Mesodermal cell (in vitro differentiated cells): ENCODE measurements at regions not wholly inside any gene's neighbourhood (a gene's known extent, or its start where the extent isn't known, plus 50 kb on each side); places are given as distances from the start of the nearest gene placed in this dataset.

Source experiments
- H3K27ac ChIP-seq: 2 replicates; pipeline ENCODE4 v1.7.0; 2013; ENCODE audit warnings: mild to moderate bottlenecking, low read depth, low read length, moderate library complexity; ENCODE audit not compliant: severe bottlenecking
- H3K36me3 ChIP-seq: 2 replicates; pipeline ENCODE4 v1.7.1; 2013; ENCODE audit warnings: mild to moderate bottlenecking, low read length, moderate library complexity; ENCODE audit not compliant: control insufficient read depth, insufficient read depth
- H3K4me1 ChIP-seq: one replicate; pipeline ENCODE4 v1.7.1; 2013; ENCODE audit warnings: mild to moderate bottlenecking, low read length; ENCODE audit not compliant: insufficient read depth, control insufficient read depth, poor library complexity, severe bottlenecking
- H3K4me3 ChIP-seq: 2 replicates; pipeline ENCODE4 v1.7.0; 2013; ENCODE audit warnings: low read length, control low read depth, mild to moderate bottlenecking; ENCODE audit not compliant: insufficient read depth, poor library complexity, severe bottlenecking; ENCODE audit errors: extremely low read depth
- H3K9me3 ChIP-seq: 2 replicates; pipeline ENCODE4 v1.7.1; 2013; ENCODE audit warnings: mild to moderate bottlenecking, low read length, moderate library complexity; ENCODE audit not compliant: control insufficient read depth
- WGBS, 2 experiments: methylation state at CpG; one replicate each; pipeline ENCODE4 v1.1.5; 2013; ENCODE audit warnings: missing lambda C conversion rate in 2 of 2; ENCODE audit not compliant: insufficient coverage in 2 of 2; 5-methylcytosine and 5-hydroxymethylcytosine counted together

DNA sequence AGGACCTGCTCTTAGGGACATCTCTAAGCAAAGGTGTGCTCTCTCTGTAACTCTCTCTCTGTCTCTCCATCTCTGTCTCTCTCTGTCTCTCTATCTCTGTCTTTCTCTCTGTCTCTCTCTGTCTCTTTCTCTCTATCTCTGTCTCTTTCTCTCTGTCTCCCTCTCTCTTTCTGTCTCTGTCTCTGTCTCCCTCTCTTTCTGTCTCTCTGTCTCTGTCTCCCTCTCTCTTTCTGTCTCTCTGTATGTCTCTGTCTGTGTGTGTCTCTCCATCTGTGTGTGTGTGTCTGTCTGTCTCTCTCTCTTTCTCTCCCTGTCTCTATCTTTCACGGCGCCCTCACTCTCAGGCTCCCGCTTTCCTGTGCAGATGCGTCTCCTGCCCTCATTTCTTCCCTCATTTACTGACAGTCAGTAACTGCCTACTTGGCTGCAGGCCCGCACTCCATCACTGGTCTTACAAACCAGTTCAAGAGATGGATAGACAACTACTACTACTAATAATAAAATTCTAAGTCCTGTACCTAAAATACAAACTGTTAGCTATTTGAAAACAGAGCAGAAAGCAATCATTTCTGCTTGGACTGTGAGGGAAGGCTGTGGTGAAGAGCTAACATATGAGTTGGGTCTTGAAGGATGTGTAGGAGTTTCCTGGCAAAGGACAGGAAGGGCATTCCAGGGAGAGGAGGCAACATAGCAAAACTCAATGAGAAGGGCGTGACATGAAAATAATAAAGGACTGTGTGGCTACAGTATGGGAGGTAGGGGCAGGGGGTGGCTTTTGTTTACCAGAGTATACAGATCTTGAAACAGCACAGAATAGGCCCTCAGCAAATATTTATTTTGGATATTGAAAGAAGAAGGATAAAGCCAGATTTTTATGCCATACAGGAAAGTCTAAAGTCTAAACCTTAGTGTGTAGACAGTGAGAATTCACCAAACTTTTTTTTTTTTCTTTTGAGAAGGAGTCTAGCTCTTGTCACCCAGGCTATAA lies 67.8 kb upstream of the TAB2 start:
- Histone ChIP-seq H3K9me3 (no peaks in the 10 kb centered on the region), H3K4me1 (peaks cover 4% of the 10 kb centered on the region), H3K4me3 (no peak overlapping the region), H3K36me3 (no peaks in the 10 kb centered on the region), H3K27ac (no peak overlapping the region)
- WGBS, 2 experiments: 94 to 95% methylated on average over 4 to 6 of the region's 6 CpGs

DNA sequence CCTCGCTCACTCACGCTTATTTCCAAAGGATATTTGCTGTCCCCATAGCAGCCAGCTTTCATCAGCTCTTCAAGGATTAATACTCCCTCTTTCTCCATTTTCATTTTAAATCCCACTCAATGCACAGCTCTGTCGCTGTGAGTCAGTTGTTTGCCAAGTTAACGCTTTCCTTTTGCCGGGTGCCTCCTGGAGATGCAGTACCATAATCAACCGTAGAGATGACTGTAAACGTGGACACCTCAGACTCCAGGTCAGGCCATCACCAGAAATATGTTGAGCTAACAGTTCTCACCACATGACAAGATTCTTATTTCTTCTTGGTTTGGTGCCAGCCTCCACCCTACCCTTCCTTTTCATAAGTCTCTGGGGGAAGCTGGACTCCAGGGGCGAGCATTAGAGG lies 66.6 kb upstream of the TAB2 start:
- Histone ChIP-seq H3K36me3 (no peaks in the 10 kb centered on the region), H3K27ac (no peak overlapping the region), H3K4me3 (no peak overlapping the region), H3K9me3 (no peaks in the 10 kb centered on the region), H3K4me1 (peaks cover 4% of the 10 kb centered on the region)
- WGBS, 2 experiments: 92 to 94% methylated on average over 6 of the region's 8 CpGs

DNA sequence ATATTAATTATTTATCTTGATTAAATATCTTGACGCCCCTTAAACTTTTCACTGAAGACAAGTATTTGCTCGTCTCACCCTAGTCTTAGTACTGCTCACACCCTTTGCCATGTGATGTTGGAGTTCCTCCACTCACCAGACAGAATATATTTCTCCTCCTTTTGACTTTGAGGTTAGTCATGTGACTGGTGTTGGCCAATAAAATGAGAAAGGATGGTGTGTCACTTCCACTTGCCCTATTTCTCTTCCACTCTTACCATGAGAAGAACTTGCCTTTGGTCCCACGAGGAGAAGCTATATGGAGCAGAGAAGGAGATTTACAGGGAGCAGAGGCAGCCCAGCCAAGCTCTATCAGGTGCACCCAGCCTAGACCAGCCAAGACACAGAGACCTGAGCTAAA lies 64.9 kb upstream of the TAB2 start:
- Histone ChIP-seq H3K36me3 (no peaks in the 10 kb centered on the region), H3K9me3 (no peaks in the 10 kb centered on the region), H3K4me3 (no peak overlapping the region), H3K27ac (no peak overlapping the region), H3K4me1 (peaks cover 4% of the 10 kb centered on the region)
- 100% methylated on average over 1 of the region's 3 CpGs; no CpG with 5 or more reads in 1 of the 2 experiments for WGBS, 2 experiments

DNA sequence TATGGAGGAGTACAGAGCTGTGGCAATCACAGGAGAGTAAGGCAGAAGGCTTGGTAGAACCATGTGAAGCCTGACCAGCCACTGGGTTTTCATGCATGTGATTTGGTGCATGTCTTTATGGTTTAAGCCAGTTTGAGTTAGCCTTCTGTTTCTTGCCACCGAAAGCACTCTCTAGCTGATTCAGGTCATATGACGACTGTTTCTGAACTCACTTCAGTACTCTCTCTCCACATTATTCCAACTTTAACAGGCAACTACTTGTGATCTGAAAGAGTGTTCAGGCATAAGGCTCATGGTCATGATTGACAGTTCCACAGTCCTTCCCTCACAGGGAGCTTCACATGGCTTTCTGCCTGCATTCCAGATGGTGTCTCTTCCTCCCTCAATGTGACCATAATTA lies 63.3 kb upstream of the TAB2 start:
- Histone ChIP-seq H3K36me3 (no peaks in the 10 kb centered on the region), H3K9me3 (no peaks in the 10 kb centered on the region), H3K4me3 (no peak overlapping the region), H3K27ac (no peak overlapping the region), H3K4me1 (peaks cover under 1% of the 10 kb centered on the region)
- WGBS, 2 experiments: no CpG with 5 or more reads among the region's 2 CpGs

DNA sequence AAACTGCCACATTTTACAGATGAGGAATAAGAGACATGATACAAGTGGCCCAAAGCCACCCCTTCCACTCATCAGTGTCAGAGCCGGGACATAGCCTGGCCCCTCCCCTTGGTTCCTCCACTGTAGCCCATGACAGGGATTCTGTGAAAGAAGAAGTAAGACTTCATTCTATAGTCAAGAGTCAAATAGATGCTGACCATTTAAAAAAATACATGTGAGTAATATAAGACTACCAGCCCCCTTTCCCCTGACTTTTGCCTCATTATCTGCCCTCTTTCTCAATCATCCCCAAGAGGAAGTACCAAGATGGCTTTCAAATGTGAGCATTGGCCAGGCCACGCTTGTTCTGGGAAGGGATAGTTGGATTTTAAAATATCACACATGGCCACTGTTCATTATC lies 57.8 kb upstream of the TAB2 start:
- H3K27ac ChIP-seq: no peak overlapping the region
- H3K9me3 ChIP-seq: no peaks in the 10 kb centered on the region
- H3K36me3 ChIP-seq: no peaks in the 10 kb centered on the region
- H3K4me3 ChIP-seq: no peak overlapping the region
- WGBS, 2 experiments: no CpG with 5 or more reads among the region's 2 CpGs
- H3K4me1 ChIP-seq: no peaks in the 10 kb centered on the region

DNA sequence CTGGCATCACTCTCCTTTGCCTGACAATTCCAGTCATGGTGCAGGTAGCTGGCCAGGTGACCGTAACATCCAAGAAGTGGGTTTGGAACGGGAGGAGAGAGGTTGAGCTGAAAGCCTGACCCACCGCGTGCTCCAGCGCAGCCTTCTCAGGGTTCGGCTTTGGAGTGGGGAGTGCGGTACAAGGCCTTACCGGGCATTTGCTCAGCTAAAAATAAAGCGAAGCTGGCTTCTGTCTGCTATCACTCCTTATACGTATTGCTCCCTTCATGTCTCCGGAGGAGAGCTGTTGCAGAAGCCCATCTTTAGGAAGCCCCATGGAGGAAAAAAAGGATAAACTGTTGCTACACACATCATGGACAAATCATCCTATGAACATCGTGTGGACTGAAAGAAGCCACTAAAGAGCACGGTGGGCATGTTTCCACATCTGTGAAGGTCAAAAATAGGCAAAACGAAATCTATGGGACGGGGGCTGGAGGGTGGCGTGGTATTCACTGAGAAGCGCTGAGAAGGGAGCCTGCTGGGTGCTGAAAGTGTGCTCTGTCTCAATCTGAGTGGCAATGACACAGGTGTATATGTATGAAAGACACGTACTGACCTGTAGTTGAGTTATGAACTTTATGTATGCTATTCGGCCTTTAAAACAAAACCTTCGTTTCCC lies 57.2 kb upstream of the TAB2 start:
- H3K9me3 ChIP-seq: no peaks in the 10 kb centered on the region
- H3K4me1 ChIP-seq: no peaks in the 10 kb centered on the region
- WGBS, 2 experiments: 91 to 96% methylated on average over 8 to 17 of the region's 20 CpGs
- H3K4me3 ChIP-seq: no peak overlapping the region
- no peaks in the 10 kb centered on the region for H3K36me3 ChIP-seq
- no peak overlapping the region for H3K27ac ChIP-seq

DNA sequence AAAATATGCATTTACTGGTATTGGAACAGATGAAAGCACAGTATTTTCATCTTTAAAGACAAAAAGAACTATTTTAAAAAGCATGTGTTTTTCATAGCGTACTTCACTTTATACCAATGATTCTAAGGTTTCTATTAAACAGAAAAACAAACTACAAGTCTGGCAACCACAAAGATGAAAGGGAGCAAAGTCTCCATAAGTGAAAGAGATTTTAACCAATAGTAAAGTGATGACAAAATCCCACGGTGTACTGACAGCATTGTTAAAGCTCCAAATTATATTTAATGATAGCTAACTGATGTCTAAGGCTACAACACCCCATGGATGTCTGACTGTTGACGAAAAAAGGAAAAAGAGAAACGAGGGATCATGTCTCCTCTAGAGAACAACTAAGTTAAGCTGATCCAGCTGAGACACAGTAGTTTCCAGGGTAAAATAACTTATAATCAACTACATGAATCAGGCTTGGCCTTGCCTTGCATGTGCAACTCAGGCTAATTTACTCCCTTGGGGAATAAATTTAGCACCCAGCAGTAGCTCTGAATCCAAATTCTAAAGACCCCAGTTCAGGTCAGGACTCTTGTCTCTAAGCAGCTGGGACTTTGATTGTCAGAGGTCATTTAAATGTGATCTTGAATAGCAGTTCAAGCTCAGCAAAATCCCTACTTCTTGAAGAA lies 56.0 kb upstream of the TAB2 start:
- no peaks in the 10 kb centered on the region for H3K36me3 ChIP-seq
- H3K4me1 ChIP-seq: no peaks in the 10 kb centered on the region
- WGBS, 2 experiments: 100% methylated on average over 1 of the region's 4 CpGs; no CpG with 5 or more reads in 1 of the 2 experiments
- no peak overlapping the region for H3K4me3 ChIP-seq
- H3K9me3 ChIP-seq: no peaks in the 10 kb centered on the region
- no peak overlapping the region for H3K27ac ChIP-seq

DNA sequence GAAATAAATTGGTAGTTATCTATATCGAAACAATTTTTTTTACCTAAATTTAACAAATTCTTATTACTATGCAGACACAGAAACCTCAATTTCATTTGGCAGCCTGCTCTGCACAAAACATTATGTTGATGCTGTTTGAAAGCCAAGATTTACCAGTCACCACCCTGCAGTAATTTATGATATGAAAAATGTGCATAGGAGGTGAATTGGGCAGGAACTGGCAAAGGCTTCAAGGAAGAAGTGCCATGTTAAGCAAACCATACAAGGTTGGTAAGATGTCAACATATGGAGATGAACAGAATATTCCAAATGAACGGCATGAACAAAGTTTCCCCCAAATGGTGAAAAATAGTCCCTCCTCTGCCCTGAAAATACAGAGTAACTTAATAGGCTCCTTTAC lies 54.2 kb upstream of the TAB2 start:
- Histone ChIP-seq H3K4me3 (no peak overlapping the region), H3K36me3 (no peaks in the 10 kb centered on the region), H3K4me1 (no peaks in the 10 kb centered on the region), H3K9me3 (no peaks in the 10 kb centered on the region), H3K27ac (no peak overlapping the region)
- 100% methylated on average over 1 of the region's 2 CpGs; no CpG with 5 or more reads in 1 of the 2 experiments for WGBS, 2 experiments

DNA sequence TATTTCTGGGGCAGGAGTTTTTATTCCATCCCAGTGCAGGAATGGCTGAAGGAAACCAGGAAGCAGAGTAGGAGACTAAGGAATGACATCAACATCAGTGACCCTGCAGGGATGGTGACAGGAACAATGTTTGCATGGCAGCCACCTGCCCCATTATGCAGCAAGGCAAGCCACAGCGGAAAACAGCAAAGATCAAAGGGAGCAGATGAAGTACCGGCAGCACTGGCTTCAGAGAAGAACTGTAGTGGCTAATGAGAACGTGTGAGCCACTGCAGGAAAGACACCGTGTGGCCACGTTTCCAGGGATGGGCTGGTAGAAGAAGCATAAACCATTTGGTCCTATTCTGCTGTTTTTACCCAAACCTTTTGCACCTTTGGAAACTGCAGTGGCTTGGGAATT lies 52.9 kb upstream of the TAB2 start:
- no peak overlapping the region for H3K4me3 ChIP-seq
- H3K9me3 ChIP-seq: no peaks in the 10 kb centered on the region
- H3K36me3 ChIP-seq: no peaks in the 10 kb centered on the region
- H3K27ac ChIP-seq: no peak overlapping the region
- 33 to 60% methylated on average over 3 of the region's 5 CpGs for WGBS, 2 experiments
- H3K4me1 ChIP-seq: no peaks in the 10 kb centered on the region

DNA sequence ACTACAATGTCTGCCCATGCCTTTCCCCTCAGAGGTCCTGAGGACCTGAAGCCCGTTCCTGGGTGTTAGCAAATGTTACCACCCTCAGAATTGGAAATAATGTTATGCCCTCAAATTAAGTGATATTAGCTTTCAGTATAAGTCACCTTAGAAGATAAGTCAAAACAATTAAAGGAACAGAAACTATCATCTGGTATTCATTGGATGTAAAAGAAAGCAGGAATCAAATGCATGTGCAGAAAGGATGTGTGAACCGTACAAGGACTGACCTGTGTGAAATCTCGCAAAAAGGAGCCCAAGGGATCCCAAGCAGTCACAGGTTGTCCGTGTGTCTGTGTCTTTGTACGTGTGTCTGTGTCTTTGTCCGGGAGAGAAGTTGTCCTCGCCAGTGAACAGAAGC lies 51.6 kb upstream of the TAB2 start:
- no peaks in the 10 kb centered on the region for H3K4me1 ChIP-seq
- no peak overlapping the region for H3K4me3 ChIP-seq
- H3K36me3 ChIP-seq: no peaks in the 10 kb centered on the region
- H3K9me3 ChIP-seq: no peaks in the 10 kb centered on the region
- 97 to 98% methylated on average over 6 of the region's 7 CpGs for WGBS, 2 experiments
- H3K27ac ChIP-seq: no peak overlapping the region
